ENCODE measurements at regions not wholly inside any gene's neighbourhood (a gene's known extent, or its start where the extent isn't known, plus 50 kb on each side); places are given as distances from the start of the nearest gene placed in this dataset.

DNA sequence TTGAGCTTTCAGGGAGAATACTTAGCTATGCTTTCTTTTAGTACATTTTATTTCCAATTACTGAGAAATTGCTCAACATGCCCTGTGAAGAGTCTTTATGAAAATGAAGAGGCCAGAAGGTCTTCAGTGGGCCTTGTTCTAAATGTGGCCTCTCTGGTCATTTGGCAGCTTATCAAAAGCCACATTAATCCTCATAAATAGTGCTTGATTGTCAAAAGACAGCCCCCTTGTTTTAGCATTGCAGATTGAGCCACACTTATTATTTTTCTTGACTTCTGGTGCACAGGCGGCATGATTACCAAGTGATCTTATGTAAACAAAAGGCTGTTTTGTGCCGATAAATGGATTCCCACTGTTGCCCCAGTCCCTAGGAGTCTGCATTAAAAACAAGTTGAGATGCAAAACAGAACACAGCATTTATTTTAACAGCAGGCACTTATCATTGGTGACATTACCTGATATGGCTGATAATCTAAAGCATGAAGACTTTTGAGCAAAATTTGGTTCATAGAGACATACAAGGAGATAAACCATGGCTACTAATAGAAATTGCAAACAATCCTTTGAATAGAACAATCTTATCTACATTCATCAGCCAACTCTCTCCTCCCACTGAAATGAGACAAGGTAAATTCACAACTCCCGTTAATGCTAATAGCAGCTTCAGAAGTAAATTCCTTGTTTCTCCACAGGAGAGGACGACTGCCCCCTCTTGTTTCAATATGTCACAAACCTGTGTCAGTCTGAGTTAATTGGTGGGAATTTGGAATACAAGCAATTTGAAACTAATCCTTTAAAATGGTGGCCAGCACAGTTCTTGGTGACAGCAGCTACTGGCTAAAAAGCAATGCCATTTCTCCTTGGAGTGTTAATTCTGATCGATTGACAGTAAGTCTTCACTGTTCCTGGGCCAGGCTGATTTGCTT is 194.3 kb downstream of the NSUN3 start:
- DNase-seq (ENCODE audit: low read depth, low spot score): no peak
- Mint-ChIP-seq H3K4me3 (no peak overlapping the region), H3K36me3 (ENCODE audit: low read depth) (no peaks in the 10 kb centered on the region), H3K27ac (ENCODE audit: unreplicated experiment) (no peak overlapping the region), H3K27me3 (ENCODE audit: low read depth) (no peaks in the 10 kb centered on the region), H3K9me3 (peaks cover 3% of the 10 kb centered on the region), H3K4me1 (no peaks in the 10 kb centered on the region)
- TF ChIP-seq, protein P1, sequence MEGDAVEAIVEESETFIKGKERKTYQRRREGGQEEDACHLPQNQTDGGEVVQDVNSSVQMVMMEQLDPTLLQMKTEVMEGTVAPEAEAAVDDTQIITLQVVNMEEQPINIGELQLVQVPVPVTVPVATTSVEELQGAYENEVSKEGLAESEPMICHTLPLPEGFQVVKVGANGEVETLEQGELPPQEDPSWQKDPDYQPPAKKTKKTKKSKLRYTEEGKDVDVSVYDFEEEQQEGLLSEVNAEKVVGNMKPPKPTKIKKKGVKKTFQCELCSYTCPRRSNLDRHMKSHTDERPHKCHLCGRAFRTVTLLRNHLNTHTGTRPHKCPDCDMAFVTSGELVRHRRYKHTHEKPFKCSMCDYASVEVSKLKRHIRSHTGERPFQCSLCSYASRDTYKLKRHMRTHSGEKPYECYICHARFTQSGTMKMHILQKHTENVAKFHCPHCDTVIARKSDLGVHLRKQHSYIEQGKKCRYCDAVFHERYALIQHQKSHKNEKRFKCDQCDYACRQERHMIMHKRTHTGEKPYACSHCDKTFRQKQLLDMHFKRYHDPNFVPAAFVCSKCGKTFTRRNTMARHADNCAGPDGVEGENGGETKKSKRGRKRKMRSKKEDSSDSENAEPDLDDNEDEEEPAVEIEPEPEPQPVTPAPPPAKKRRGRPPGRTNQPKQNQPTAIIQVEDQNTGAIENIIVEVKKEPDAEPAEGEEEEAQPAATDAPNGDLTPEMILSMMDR (conservative IDR thresholded peaks at IDR 0.05): no peak

DNA sequence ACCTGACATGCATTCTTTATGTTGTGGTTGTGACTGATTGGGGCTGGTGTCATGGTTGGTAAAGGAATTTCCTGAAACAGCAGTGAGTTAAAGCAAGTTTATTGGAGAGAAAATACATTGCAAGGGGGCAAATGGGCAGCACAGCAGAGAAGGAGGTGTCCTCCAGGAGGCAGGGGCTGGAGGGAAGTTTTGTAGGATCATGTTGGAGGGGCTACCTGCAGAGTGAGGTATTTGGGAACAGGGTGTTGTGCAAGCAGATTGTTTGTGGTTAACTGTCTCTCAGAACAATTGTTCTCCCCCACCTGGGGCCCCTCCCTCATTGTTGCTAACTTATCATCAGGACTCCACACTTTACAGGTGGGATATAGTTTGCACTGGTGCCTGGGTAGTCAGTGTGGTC is 196.0 kb downstream of the NSUN3 start:
- Mint-ChIP-seq H3K27me3 (ENCODE audit: low read depth) (no peaks in the 10 kb centered on the region), H3K9me3 (peaks cover 5% of the 10 kb centered on the region), H3K4me1 (no peaks in the 10 kb centered on the region), H3K36me3 (ENCODE audit: low read depth) (no peaks in the 10 kb centered on the region), H3K27ac (ENCODE audit: unreplicated experiment) (no peak overlapping the region), H3K4me3 (no peak overlapping the region)
- DNase-seq (ENCODE audit: low read depth, low spot score): no peak
- TF ChIP-seq, protein P1 (conservative IDR thresholded peaks at IDR 0.05): no peak

DNA sequence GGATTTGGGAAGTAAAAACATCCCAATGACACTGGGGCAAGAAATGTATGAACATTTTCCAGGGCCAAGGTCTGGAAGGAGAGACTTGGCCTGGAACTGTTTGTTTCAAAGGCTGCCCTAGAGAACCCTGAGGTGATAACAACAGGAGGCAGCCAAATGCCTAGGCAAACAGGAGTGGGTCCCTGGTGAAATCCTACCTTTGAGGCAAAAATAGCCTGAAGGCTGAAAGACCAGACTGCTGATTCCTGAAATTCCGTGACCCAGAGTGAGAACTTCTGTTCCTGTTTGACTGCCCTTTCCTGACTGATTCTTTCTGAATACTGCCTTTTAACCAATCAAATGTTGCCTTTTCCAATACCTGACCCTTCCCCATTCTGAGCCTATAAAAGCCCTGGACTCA is 196.4 kb downstream of the NSUN3 start:
- H3K27me3 Mint-ChIP-seq (ENCODE audit: low read depth): no peaks in the 10 kb centered on the region
- H3K36me3 Mint-ChIP-seq (ENCODE audit: low read depth): no peaks in the 10 kb centered on the region
- H3K4me1 Mint-ChIP-seq: no peaks in the 10 kb centered on the region
- H3K27ac Mint-ChIP-seq (ENCODE audit: unreplicated experiment): no peak overlapping the region
- DNase-seq (ENCODE audit: low read depth, low spot score): no peak
- TF ChIP-seq, protein P1 (conservative IDR thresholded peaks at IDR 0.05): no peak
- H3K4me3 Mint-ChIP-seq: no peak overlapping the region
- peaks cover 5% of the 10 kb centered on the region for H3K9me3 Mint-ChIP-seq

DNA sequence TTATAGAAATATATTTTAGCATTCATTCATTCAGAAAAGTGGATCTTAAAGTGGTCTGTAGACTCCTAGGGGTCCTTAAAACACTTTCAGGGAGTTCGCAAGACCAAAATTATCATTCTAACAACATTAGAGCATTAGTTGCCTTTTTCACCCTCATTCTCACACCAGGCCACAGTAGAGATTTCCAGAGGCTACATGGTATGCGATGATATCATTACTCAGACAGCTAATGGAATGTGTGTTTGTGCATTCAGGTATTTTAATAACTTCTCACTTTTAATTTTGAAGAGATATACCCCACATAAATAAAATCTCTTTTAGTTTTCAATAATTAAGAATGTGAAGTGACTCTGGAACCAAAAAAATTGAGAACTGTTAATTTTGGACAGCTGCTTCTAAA is 206.9 kb downstream of the NSUN3 start:
- no peak overlapping the region for H3K4me3 Mint-ChIP-seq
- no peaks in the 10 kb centered on the region for H3K4me1 Mint-ChIP-seq
- H3K36me3 Mint-ChIP-seq (ENCODE audit: low read depth): no peaks in the 10 kb centered on the region
- H3K27me3 Mint-ChIP-seq (ENCODE audit: low read depth): no peaks in the 10 kb centered on the region
- peaks cover 2% of the 10 kb centered on the region for H3K9me3 Mint-ChIP-seq
- H3K27ac Mint-ChIP-seq (ENCODE audit: unreplicated experiment): no peak overlapping the region
- no peak for DNase-seq (ENCODE audit: low read depth, low spot score)
- TF ChIP-seq, protein P1 (conservative IDR thresholded peaks at IDR 0.05): no peak

DNA sequence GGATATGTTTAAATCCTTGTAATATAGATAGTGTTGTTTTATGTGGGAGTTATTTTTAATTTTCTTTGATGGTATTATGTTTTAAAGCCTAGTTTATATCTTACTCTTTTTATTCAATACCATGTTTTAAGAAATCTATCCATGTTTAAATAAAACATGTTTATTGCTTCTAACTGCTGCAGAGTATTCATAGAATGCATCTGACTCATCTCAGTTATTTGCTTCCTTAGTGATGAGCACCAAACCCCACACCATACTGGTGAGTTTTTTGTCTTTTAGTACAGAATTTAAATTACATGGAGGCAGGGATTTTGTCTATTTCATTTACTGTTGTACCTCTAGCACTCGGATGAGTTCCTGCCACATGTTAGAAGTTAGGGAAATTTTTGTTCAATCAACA is 209.2 kb downstream of the NSUN3 start:
- H3K9me3 Mint-ChIP-seq: peaks cover 2% of the 10 kb centered on the region
- TF ChIP-seq, protein P1 (conservative IDR thresholded peaks at IDR 0.05): no peak
- no peaks in the 10 kb centered on the region for H3K4me1 Mint-ChIP-seq
- no peaks in the 10 kb centered on the region for H3K36me3 Mint-ChIP-seq (ENCODE audit: low read depth)
- H3K4me3 Mint-ChIP-seq: no peak overlapping the region
- no peaks in the 10 kb centered on the region for H3K27me3 Mint-ChIP-seq (ENCODE audit: low read depth)
- H3K27ac Mint-ChIP-seq (ENCODE audit: unreplicated experiment): no peak overlapping the region
- DNase-seq (ENCODE audit: low read depth, low spot score): no peak

Data from neural crest cell (in vitro differentiated cells).